GM13977 (cell line): ENCODE measurements at regions not wholly inside any gene's neighbourhood (a gene's known extent, or its start where the extent isn't known, plus 50 kb on each side); places are given as distances from the start of the nearest gene placed in this dataset.

ENCODE experiments used
- DNase-seq: peaks from one replicate; pipeline ENCODE4 v3.0.0; 2012; ENCODE audit warnings: low spot score
- CTCF ChIP-seq: IDR thresholded peaks from 2 replicates; pipeline ENCODE4 v1.5.1; 2012; ENCODE audit warnings: mild to moderate bottlenecking, control low read depth; ENCODE audit not compliant: insufficient read depth; ENCODE audit errors: extremely low read depth, missing control alignments
- in situ Hi-C: fragments of 300-500 bp; cut with MboI; formaldehyde crosslinking; loops from one replicate; pipeline ENCODE4 v1.12.0; 2022; ENCODE audit warnings: low sequenced_read_pairs, low pct_unique_long_range_greater_than_20kb, mixed read lengths, inconsistent platforms; ENCODE audit not compliant: unreplicated experiment

GRCh38 chr4:178309890-178310289, 867.7 kb upstream of the AGA start:
- in situ Hi-C loops, result no loop called here
- no peak for TF ChIP-seq CTCF
- DNase-seq, result no peak

GRCh38 chr4:178311997-178312396, 869.8 kb upstream of the AGA start:
- in situ Hi-C loops, result no loop called here
- no peak for TF ChIP-seq CTCF

GRCh38 chr4:178314287-178314686, 872.0 kb upstream of the AGA start:
- in situ Hi-C loops, result no loop called here
- no peak for DNase-seq
- no peak for TF ChIP-seq CTCF

More at GRCh38 chr4:178311997-178312396, 869.8 kb upstream of the AGA start:
- no peak for DNase-seq

GRCh38 chr4:178316211-178316610, 874.0 kb upstream of the AGA start:
- in situ Hi-C loops, result no loop called here
- TF ChIP-seq CTCF, result no peak
- DNase-seq, result no peak

- in situ Hi-C loops, result no loop called here
- no peak for TF ChIP-seq CTCF
- no peak for DNase-seq
Observed at GRCh38 chr4:178320003-178320402, 877.8 kb upstream of the AGA start.

GRCh38 chr4:178322524-178323183, 880.4 kb upstream of the AGA start:
- in situ Hi-C loops, result no loop called here
- no peak for TF ChIP-seq CTCF
- DNase-seq, result no peak

- DNase-seq, result no peak
- TF ChIP-seq CTCF, result no peak
- in situ Hi-C loops, result no loop called here
Observed at GRCh38 chr4:178329226-178329872, 887.1 kb upstream of the AGA start.
